PC-9 (cell line): ENCODE measurements at regions not wholly inside any gene's neighbourhood (a gene's known extent, or its start where the extent isn't known, plus 50 kb on each side); places are given as distances from the start of the nearest gene placed in this dataset.

Source experiments
- EZH2 ChIP-seq: fragments of 200-600 bp; sonication (generic); IDR thresholded peaks from 2 replicates; pipeline ENCODE4 v1.8.0; 2017; ENCODE audit warnings: antibody characterized with exemption, low read depth
- TF ChIP-seq, protein P1 (sequence below): fragments of 200-600 bp; sonication (generic); conservative IDR thresholded peaks from 2 replicates; pipeline ENCODE4 v1.6.1; 2017; ENCODE audit warnings: mixed run types, antibody characterized with exemption, mild to moderate bottlenecking, moderate library complexity

DNA sequence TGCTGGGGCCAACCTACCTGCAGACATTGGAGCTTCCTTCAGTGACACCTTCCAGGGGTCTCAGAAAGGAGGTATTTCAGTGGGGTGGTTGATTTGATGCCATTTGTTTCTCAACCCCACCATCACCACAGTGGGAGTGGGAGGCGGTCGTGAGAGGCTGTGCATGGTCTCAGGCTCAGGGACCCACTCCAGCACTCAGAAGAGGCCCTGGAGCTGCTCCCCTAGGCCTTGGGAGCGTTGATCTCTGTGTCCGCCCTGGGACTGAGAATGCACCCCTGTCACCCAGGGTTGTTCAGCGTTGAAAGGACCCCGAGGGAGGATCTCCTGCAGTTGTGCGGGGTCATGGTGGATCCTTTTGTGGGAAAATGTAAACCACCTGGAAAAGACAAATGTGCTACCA lies 410.6 kb downstream of the GLRX3 start:
- TF ChIP-seq, protein P1, sequence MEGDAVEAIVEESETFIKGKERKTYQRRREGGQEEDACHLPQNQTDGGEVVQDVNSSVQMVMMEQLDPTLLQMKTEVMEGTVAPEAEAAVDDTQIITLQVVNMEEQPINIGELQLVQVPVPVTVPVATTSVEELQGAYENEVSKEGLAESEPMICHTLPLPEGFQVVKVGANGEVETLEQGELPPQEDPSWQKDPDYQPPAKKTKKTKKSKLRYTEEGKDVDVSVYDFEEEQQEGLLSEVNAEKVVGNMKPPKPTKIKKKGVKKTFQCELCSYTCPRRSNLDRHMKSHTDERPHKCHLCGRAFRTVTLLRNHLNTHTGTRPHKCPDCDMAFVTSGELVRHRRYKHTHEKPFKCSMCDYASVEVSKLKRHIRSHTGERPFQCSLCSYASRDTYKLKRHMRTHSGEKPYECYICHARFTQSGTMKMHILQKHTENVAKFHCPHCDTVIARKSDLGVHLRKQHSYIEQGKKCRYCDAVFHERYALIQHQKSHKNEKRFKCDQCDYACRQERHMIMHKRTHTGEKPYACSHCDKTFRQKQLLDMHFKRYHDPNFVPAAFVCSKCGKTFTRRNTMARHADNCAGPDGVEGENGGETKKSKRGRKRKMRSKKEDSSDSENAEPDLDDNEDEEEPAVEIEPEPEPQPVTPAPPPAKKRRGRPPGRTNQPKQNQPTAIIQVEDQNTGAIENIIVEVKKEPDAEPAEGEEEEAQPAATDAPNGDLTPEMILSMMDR = no peak
- TF ChIP-seq EZH2 = no peak
